IPS-NIHi7 (cell line): ENCODE measurements at regions not wholly inside any gene's neighbourhood (a gene's known extent, or its start where the extent isn't known, plus 50 kb on each side); places are given as distances from the start of the nearest gene placed in this dataset.

ENCODE experiments used
- DNase-seq: peaks from one replicate; pipeline ENCODE4 v3.0.0; 2012; ENCODE audit warnings: mixed read lengths; ENCODE audit errors: extremely low spot score

GRCh38 chr11:80451105-80451504 is 1010.3 kb upstream of the TENM4 start:
- no peak for DNase-seq

DNA sequence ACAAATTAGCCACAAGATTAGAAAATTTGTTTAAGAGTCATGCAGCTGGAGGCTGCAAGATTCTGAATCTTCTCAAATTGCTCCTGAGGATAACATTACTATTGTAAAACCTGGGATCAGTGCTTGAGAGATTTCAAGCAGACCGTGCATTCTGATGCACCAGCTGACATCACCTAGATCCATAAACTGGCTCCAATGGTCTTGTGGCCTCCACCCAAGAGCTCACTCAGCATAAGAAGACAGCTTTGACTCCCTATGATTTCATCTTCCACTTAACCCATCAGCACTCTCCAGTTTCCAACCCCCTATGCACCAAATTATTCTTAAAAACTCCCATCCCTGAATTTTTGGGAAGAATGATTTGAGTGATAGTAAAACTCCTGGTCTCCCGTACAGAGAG is 1007.9 kb upstream of the TENM4 start:
- no peak for DNase-seq

GRCh38 chr11:80443177-80443576 is 1002.3 kb upstream of the TENM4 start:
- DNase-seq, result no peak

GRCh38 chr11:80441821-80442220 is 1001.0 kb upstream of the TENM4 start:
- no peak for DNase-seq

- no peak for DNase-seq
Measured at GRCh38 chr11:80440835-80441234, 1000.0 kb upstream of the TENM4 start.

DNA sequence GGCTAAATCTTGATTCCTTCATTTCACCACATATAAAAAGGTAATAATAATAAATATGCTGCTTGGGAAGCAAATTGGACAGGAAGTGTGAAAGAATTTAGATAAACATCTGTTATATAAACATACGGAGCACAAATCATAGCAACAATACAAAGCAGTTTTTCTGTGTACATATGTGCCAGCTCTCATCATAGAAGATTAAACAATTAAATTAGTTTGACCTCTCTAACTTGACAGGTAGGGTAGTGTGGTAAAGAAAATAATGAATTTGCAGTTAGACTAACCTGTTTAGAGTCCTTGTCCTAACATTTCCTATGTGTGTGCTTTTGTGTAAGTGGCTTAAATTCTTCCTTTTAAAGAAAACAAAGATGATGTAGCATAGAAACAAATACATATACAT is 995.7 kb upstream of the TENM4 start:
- DNase-seq, result no peak

DNA sequence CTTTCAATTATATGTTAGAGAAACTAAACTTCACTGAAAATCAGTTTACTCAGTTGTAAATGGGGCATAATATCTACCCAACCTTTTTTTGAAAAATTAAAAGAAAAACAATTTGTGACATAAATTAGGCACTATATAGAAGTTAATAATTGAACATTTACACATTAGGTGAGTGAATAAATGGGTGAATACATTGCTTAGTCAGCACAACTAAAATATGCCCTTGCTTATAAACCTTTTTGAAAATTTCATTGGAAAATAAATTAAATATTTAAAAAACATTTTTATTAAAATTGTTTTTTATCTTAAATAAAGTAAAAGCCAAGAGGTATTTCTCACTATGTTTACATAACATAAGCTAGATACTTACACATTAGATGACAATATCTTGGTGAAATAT is 994.5 kb upstream of the TENM4 start:
- DNase-seq, result no peak

GRCh38 chr11:80432057-80432456 is 991.2 kb upstream of the TENM4 start:
- no peak for DNase-seq

GRCh38 chr11:80424012-80424695 is 983.3 kb upstream of the TENM4 start:
- DNase-seq, result no peak

DNA sequence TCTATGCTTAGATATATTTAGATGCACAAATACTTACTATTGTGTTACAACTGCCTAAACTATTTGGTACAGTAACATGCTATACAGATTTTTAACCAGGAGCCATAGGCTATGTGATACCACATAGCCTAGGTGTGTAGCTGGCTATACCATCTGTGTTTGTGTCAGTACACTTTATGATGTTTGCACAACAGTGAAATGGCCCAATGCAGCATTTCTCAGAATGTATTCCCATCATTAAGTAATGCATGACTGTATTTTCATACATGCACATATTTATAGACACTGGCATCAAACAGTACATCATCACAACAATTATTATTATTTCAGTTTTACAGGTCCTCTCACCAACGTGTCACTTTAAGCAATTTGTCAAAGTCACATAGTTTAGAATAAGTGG is 979.5 kb upstream of the TENM4 start:
- DNase-seq, result no peak

- no peak for DNase-seq
Measured at GRCh38 chr11:80417681-80418080, 976.9 kb upstream of the TENM4 start.

- no peak for DNase-seq
Measured at GRCh38 chr11:80415580-80415979, 974.8 kb upstream of the TENM4 start.

- DNase-seq, result no peak
Measured at GRCh38 chr11:80414181-80415165, 973.6 kb upstream of the TENM4 start.

GRCh38 chr11:80412604-80413003 is 971.8 kb upstream of the TENM4 start:
- DNase-seq, result no peak

- no peak for DNase-seq
Measured at GRCh38 chr11:80393210-80393609, 952.4 kb upstream of the TENM4 start.

- no peak for DNase-seq
Measured at GRCh38 chr11:80390505-80390904, 949.7 kb upstream of the TENM4 start.

GRCh38 chr11:80388536-80388935 is 947.7 kb upstream of the TENM4 start:
- DNase-seq, result no peak

DNA sequence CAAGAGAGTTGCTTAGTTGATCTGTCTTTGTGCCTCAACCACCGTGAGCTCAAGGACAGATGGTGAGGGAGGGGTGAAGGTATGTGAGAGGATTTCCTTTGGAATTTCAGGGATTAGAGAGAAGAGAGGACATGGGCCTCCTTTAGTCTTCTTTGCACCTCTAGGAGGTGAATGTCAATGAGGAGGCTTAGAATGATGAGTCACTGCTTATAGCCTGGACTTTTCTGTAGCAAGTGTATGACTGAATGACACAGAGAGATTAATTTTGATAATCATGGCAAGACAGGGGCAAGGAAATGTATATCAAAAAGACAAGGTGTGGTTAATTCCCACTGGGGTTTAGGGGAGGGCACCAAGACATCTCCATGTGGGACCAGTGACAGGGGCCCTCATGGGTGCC is 947.3 kb upstream of the TENM4 start:
- DNase-seq, result peak; percentile 9

- peak; percentile 46 for DNase-seq
Measured at GRCh38 chr11:80383655-80384054, 942.8 kb upstream of the TENM4 start.

DNA sequence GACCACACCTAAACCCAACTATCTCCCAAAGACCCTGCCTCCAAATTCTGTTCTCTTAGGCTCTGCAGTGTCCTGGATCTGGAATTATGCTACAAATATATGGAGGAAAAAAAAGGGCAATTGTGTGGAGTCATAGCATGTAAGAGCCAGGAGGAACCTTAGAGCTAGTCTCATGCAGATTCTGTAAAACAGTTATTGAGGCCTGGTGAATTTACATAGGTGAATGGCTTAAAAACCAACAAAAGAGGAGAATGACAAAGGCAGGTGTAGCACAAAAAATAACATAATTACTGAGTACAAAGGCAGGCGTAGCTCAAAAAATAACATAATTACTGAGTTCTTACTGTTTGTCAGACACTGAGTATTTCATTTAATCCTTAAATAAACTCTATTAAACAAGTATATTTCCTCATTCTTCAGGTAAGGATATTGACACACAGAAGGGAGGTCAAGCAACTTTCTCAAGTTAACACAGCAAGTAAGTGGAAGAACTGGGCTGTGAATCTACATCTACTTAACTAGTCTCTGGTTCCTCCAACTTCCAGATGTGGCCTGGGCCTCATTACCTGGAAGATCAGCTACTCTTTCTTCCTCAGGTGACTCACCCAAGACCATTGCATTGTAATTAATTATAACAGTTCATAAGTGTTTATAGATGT is 938.9 kb upstream of the TENM4 start:
- DNase-seq, result no peak

DNA sequence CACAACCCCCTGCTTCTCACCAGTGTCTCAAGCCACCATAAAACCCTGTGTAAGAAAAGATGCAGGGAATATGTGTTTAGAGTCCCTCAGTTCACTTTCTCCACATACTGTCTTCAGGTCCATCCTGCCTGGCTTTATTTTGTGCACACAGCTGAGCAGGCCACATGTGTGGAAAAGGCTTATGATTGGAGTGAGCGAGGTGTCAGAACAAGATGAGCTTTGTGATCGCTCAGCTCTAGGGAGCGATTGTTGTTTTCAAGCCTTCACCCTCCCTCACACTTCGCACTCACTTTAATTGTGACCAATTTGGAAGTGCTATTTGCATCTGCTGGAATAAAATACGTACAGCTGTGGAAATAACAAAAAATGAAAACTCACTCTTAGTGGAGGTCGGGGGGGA is 931.1 kb upstream of the TENM4 start:
- no peak for DNase-seq

DNA sequence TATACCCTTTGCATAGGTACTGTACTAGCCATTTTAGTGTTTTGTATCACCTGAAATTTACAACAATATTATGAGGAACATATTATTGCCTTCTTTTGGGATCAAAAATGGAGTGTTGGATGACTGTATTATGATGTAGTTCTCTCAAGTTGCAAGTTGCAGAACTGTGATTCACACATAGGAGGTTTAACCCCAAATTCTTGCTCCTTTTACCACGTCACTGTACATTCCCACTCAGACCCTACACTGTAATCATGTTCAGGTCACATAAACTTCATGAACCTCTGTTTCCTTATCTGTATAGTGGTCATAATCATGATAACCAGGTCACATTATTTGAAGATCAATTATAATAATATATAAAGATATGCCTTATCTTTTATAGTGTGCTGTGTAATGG is 925.1 kb upstream of the TENM4 start:
- DNase-seq, result no peak
